DMS114 treated with DMSO at 0.1 percent for 48 hours (cell line): ENCODE measurements at regions not wholly inside any gene's neighbourhood (a gene's known extent, or its start where the extent isn't known, plus 50 kb on each side); places are given as distances from the start of the nearest gene placed in this dataset.

Experiments used
- DNase-seq: peaks from one replicate; lab custom pipeline; 2025; ENCODE audit not compliant: unreplicated experiment; lab: John Stamatoyannopoulos, UW

DNA sequence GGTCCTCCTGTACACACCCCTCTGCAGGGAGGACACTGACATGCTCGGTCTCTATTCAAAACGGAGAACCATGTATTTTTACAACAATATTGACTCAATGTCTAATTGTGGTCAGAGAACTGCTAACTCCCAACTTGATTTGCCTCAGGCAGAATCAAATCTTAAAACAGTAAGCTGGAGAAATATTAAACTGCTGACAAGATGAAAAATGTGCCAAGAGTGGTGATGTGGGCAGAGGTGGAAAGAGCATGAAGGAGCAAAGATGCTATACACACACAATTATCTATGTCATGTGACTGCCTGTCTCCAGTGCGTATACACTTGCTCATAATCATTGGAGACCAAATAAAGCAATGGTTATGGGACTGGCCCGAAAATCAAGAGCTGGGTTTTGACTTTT, 556.1 kb upstream of the ZNF608 start:
- DNase-seq, result no peak

DNA sequence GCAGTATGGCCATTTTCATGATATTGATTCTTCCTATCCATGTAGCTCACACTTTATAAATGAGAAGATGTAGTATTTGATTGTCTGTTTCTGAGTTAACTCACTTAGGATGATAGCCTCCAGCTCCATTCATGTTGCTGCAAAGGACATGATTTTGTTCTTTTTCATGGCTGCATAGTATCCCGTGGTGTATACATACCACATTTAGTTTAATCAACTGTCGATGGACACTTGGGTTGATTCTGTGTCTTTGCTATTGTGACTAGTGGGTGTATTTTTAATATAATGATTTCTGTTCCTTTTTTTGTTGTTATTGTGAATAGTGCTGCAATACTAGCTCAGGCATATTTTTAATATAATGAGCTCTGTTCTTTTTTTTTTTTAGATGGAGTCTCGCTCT, 560.3 kb upstream of the ZNF608 start:
- no peak for DNase-seq

DNA sequence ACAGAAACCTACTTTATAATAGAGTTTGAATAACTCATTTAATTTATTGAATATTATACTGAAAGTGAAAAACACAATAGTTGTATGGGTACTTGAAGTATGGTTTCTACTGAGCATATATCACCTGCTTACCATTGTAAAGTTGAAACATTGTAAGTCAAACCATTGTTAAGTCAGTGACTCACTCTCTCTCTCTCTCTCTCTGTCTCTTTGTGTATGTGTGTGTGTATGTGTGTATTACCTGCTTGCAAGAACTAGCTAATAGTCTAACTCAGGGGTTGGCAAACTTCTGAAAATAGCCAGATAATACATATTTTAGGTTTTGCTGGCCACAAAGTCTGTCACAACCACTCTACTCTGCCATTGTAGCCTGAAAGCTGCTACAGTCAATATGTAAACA, 564.3 kb upstream of the ZNF608 start:
- DNase-seq, result no peak

DNA sequence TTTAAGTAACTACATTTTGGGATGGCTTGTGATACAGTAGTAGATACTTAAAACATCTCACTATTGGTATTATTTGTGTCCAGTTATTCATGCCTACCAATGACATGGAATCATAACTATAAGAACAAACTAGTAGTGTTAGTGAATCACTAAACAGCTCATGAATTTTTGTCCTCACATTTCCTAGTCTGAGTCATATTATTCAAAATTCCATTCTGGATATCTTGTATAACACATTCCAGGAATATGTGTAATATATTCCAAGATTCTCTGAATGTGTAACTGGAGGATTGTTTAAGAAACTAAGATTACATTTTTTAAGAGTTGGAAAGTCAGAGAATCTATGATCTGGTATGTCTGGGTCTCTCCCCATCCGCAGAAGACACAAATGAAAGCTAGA, 565.3 kb upstream of the ZNF608 start:
- no peak for DNase-seq

DNA sequence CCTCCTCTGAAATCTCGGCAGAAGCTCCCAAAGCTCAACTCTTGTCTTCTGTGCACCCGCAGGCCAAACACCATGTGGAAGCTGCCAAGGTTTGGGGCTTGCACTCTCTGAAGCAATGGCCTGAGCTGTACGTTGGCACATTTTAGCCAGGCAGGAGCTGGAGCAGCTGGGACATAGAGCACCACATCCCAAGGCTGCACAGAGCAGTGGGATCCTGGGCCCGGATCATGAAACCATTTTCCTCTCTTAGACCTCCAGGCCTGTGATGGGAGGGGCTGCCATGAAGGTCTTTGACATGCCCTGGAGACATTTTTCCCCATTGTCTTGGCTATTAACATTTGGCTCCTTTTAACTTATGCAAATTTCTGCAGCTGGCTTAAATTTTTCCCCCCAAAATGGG, 567.1 kb upstream of the ZNF608 start:
- DNase-seq, result no peak

DNA sequence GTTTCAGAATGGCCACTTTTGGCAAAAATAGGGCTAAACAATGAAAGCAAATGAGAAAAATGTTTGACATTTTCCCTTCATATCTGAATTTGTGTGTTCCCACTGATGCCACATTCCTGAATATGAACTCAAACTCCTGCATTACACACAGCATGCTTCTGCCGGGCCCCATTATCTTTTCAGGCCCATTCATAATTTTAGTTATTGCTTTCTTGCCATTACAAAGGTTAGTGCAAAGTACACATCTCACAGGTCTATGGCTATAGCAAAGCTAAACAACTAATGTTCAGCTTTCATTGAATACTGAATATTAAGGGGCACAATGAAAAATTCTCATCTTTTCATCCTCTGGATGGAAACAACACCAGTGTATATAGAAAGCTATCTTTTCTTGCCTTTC, 568.9 kb upstream of the ZNF608 start:
- no peak for DNase-seq

DNA sequence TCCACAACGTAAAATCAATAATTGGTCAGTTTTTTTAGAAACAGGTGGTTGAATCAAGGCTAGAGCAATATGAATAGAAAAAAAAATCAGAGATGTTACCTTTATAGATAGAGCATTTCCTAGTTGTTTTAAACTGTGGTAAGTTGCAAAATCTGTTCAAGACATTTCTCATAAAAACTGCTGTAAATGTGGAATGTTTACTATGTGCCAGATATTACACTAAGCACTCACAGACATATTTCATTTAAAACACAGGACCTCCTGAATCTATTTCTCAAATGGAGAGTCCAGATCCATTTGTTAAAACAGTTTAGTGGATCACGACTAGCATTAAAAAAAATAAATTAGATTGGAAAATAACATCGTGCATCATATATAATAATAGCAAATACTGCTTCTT, 570.0 kb upstream of the ZNF608 start:
- no peak for DNase-seq

DNA sequence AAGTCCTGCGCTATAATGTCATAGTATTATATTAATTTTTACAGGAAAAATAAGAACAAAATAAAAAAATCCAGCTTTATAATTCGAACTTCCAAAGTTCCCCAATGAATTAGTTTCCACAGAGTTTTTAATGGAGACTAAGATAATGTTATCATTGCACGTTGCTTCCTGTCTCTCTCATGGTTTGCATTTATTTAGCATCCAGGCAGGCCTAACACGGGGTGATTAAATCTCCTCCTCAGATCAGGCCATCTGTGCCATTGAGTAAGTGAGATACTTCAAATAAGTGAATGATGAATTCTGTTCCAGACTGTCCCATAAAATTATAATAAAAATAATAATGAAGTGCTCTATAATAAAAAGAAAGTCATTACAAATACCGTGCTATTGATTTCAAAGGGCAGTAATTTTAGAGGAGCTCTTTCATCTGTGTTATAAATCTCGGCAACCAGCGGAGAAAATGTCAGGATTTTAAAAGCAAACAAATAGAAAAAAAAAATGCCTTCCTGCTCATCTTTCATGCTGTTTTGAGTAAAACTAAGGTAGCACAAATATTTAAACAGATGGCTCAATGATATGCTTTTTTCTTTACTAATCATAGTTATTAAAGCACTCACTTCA, 570.6 kb upstream of the ZNF608 start:
- no peak for DNase-seq

DNA sequence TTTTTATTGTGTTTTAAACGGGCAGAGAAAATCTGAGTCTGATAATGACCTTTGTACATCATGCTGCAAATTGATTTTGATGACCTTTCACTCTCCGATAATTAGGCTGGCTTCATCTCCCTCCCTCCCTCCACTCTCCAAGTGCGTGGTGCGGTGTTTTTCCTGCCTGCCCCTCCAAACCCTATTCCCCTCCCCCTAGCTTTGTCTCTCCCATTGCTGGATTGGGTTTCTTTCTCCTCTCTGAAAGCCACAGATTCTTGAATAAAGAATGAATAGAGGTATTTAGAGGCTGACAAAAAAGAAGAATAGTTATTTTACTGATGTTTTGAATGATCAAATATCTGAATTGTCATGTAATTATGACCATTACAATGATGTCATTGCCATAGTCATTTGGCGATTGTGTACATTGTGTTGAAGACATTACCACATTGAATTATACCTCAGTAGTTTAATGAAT, 571.1 kb upstream of the ZNF608 start:
- no peak for DNase-seq

DNA sequence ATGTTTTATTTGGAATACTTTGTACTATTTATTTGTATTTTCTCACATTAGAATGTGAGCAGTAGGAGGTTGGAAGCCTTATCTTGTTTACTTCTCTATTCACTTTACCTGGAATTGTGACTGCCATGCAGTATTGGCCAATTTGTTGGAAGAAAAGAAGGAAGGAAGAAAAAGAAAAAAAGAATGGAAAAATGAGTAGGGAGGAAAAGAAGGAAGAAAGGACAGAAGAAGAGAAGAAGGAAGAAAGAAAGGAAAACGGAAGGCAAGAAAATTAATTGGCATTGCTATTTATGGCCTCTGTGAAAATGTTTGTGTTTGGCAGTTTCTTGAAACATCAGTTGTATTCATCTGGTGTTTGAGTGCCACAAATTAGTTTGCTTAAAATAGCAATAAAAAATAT, 575.2 kb upstream of the ZNF608 start:
- no peak for DNase-seq

DNA sequence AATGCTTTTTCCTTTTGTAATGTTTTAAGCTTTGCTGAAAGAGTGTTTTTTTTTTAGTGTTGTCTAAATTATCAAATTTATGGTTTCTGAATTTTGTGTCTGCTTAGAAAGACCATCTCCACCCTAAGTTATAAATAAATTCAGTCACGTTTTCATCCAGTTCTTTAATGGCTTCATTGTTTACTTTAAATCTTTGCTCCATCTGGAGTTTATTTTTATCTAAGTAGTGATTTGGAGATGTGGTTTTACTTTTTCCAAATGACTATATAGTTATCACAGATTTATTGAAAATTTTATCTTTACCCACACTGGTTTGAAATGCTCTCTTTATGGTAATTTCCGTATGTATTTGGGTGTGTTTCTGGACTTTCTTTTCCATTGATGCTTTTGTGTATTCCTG, 577.2 kb upstream of the ZNF608 start:
- DNase-seq, result no peak

DNA sequence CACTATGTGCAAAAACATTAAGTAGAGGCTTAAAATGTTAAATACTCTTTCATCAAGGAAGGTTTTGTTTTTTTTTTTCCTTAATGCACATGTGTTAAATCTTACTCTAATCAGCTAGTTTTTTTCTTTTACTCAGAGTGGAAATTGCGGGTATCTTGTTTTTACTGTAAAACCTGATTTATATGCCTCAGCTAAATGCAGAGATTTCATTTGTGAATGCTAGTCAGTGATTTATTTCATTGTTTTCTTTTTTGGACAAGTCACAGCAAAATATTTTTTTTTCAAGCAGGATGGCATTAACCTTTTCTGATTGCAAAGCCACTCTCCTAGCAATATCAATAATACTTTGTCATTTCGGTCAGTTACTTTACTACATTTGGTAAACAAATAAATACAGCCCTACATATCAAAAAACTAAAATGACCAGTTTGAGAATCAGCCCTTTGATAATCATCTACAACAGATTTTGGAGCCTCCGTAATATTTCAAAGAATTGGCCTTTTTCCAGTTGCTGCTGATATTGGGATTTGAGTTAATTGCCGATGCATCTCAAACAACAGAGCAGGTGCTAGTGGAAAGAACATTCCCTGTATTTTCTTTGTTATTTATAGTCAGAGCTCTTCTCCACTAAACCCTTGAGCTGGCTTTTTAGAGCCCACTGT, 579.2 kb upstream of the ZNF608 start:
- peak; percentile 76 for DNase-seq

DNA sequence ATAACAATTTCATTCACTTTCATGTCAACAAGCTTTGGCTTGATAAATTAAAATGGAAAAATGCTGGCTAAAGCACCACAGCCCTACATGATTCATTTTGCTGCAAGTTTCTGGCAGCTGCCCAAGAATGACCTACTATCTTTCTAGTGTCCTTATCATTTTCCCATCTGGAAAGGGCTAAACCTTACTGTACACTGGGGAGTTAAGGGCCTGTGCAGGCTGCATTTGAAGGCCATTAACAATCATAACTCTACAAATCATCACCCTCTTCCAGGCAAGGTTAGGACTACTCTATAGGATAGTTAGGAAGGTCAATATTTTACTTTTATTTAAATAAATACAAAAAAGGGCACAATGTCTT, 579.7 kb upstream of the ZNF608 start:
- DNase-seq, result no peak

DNA sequence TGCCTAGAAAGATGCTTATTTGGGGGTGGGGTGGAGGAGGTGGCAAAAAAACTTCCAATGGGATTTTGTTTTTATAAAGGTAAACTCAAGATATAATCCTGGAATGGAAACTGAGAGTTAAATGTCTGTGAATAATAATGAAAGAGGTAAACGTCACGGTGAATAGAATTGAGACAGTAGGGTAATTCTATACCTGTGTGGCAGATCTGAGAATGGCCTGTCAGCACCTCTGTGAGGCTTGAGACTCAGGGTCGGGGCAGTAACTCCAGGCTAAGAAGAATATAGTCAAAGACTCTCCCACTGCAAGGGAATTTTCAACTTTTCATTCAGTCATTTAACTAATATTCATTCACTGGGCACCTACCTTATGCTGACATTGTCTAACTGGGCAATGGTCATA, 581.2 kb upstream of the ZNF608 start:
- no peak for DNase-seq

DNA sequence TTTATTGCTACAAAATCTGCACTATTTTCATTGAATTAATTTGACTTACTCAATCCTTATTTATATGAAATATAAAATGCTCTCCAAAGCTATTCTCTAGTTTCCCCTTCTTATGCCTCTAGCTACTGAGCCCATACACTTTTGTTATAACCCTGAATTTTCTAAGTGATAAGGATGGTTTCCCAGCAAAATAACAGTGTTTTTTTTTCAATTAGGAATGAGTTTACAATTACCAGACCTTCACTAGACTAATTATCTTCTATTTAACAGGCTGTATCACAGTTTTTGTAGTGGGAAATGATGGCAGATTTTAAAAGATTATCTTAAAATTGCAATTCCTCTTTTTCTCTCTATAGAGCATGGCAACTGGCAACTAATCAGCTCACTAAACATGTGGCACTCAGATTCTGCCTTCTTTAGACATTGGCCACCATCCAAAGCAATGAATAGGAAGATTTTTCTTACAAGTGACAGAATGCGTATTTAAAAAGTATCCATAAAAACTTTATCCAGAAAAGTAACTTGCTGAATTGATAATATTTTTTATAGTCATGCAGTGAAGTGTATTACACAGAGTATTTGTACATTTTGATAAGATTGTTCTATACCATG, 585.7 kb upstream of the ZNF608 start:
- DNase-seq, result no peak

DNA sequence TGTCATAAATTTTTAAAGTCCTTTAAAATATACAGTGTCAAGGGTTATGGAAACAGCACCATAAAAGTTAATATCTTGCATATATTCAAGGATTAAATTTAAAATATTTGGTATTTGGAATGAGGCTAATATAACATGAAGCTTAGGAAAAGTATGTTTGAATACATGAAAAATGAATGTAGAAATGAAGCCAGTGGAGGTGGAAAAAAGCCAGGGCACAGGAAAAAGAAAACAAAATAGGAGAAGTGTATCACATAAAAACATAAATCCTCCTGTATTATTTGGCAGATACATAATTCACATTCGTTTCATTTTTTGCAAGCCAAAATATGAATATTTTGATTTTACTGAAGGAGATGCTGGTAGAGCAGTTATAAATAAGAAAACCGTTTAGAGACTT, 587.0 kb upstream of the ZNF608 start:
- DNase-seq, result no peak

DNA sequence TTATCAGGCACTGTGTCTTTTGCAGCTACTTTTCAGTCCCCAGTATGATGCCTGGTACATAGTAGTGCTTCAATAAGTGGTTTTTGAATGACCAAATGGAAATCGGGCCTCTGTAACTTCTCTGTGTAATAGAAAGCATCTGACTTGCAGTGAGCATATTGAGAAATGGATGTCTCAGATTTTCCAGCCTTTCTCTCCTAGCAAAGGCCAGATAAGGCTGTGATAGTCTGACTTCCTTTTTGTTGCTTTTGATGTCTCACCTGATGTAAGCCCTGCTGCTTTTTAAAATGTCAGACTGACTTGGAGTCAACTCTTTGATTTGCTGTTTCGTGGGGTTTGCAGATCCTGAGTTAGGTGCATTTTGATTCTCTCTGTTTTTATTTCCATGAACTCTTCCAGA, 590.0 kb upstream of the ZNF608 start:
- no peak for DNase-seq

DNA sequence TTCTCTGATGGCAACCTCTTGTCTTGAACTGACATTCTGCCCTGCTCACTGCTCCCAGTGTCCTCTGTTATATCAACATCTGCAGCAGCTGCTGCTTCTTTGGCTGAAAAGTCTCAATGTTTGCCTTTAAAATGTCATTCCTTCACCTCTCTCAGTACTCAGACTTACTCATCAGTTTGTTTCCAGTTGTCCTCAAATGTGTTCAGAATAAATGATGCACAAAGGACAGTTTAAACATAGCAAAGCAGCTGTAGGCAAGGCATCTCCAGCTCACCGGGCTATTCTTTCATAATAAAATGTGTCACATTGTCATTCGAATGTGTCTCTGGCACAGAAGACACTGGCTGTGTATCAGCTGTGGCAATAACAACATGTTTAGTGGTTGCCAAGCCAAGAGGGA, 590.9 kb upstream of the ZNF608 start:
- DNase-seq, result no peak

DNA sequence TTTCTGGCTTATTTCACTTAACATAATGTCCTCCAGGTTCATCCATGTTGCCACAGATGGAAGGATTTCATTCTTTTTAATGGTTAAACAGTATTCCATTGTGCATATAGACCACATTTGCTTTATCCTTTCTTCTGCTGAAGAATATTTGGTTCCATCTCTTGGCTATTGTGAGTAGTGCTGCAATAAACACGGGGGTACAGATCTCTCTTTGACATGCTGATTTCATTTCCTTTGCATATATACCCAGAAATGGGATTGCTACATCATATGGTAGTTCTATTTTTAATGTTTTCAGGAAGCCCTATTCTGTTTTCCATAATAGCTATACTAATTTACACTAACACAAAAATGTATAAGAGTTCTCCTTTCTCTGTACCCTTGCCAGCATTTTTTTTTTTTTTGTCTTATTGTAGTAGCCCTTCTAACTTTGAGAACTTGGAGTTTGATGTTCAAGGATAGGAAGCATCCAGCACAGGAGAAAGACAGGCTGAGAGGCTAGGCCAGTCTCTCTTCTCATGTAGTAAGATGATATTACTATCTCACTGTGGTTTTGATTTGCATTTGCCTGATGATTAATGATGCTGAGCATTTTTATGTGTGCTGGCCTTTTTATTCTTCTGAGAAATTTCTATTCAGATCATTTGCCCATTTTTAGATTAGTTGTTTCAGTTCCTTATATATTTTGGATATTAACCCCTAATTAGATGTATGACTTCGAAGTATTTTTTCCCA, 592.2 kb upstream of the ZNF608 start:
- DNase-seq, result no peak

DNA sequence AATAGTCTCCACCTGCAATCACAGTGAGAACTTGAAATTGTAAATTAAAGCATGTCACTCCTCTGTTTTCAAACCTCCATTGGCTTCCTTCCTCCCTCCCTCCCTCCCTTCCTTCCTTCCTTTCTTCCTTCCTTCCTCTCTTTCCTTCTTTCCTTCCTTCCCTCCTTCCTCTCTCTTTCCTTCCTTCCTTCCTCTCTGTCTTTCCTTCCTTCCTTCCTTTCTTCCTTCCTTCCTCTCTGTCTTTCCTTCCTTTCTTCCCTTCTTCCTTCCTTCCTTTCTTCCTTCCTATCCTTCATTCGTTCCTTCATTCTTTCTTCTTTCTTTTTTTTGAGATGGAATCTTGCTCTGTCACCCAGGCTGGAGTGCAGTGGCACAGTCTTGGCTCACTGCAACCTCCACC, 595.0 kb upstream of the ZNF608 start:
- DNase-seq, result no peak

DNA sequence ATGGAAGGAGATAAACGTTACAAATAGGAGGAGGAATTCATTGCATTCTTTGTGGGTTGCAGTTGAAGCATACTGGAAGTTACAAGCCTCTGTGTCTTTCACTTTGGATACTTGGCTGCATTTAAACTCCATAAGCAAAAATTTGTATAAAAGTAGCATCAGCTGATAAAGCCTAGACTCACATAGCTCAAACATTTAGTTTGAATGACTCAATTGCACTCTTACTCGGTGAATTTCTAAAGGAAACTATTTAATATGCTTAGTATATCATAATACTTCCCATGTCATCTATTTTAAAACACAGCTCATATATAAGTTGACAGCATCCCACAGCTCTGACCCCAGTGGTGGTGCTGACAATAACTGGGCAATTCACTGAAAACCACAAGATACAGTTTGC, 596.6 kb upstream of the ZNF608 start:
- DNase-seq, result no peak

DNA sequence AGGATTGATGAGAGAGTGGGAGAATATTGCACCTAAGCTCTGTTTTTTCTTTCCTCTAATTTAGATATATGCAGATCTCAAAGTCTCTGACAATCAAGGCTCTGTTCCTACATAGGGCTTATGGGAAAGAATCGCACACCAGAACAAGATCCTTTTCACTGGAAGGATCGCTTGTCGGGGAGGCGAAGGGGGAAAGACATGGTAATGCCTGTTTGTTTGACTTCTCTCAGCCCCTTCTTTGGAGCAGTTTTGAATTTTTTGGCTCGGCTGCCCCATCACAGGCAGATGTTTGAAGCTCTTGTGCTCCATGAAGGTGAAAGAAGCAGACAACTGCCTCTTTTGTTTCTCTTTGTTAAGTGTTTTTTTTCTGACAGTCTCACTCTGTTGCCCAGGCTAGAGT, 599.9 kb upstream of the ZNF608 start:
- no peak for DNase-seq
